Activated T-cell treated with anti-CD3 and anti-CD28 coated beads, Interleukin-2, amount 50 U/mL, for 48 hours (primary cell): ENCODE measurements at regions not wholly inside any gene's neighbourhood (a gene's known extent, or its start where the extent isn't known, plus 50 kb on each side); places are given as distances from the start of the nearest gene placed in this dataset.

Source experiments
- DNase-seq, 2 experiments: peaks; one replicate each; pipeline ENCODE4 v3.0.0-alpha.2; 2020

DNA sequence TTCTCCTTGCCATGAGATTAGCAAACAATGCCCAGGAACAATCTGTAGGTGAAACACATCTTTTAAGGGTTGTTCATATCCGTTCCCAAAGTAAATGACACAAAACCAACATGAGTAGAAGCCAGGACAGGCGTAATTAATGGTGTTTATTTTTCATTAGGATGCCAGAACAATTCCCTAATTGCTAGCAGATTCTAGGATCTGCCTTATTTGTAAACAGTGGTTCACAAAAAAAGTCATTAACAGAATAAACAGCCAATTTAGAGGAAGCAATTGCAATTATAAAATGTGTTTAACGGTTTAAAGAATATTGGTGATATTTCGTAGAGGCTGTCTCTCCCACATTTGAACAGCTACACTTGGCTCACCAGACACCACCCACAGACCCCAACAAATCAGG lies 250.6 kb upstream of the GPR26 start:
- no peak for DNase-seq

- DNase-seq = no peak
These were observed 248.7 kb upstream of the GPR26 start for GRCh38 chr10:123417414-123417813.

DNA sequence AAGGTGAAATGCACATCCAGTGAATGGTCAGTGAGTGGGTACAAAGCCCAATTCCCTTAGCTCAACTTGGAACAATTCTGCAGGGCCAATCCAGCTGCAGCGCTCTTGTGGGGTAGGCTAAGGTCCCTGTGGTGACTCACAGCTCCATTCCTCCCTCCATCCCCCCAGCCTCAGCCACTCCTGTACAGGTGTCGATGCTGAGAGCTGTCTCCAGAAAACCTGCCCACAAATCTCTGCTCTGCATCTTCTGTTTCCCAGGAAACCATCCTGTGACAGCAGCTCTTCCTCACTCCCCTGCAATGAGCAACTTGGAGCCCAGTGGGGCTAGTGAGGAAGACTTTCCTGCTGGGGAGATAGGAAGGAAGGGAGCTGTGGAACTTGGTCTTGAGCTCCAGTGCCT lies 244.7 kb upstream of the GPR26 start:
- no peak for DNase-seq

DNA sequence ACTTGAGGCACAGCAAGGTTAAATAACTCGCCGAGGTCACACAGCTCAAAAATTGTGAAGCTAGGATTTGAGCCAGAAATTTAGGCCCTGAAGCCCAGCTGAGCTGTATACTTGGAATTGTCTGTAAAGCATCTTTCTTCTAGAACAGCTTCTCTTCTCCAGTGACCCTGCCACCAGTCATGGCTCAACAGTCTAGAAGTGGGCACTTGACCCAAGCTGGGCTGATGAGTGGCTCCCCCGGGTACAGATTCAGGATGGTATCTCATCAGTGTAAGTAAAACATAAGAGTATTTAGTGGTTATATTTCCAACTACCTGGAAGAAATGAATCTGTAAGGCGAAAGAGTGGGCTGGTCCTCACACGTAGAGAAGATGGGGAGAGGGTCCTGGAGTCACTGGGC lies 243.9 kb upstream of the GPR26 start:
- no peak for DNase-seq

- no peak for DNase-seq
These were observed 241.6 kb upstream of the GPR26 start for GRCh38 chr10:123424537-123424936.

GRCh38 chr10:123425680-123426079 lies 240.5 kb upstream of the GPR26 start:
- no peak for DNase-seq

DNA sequence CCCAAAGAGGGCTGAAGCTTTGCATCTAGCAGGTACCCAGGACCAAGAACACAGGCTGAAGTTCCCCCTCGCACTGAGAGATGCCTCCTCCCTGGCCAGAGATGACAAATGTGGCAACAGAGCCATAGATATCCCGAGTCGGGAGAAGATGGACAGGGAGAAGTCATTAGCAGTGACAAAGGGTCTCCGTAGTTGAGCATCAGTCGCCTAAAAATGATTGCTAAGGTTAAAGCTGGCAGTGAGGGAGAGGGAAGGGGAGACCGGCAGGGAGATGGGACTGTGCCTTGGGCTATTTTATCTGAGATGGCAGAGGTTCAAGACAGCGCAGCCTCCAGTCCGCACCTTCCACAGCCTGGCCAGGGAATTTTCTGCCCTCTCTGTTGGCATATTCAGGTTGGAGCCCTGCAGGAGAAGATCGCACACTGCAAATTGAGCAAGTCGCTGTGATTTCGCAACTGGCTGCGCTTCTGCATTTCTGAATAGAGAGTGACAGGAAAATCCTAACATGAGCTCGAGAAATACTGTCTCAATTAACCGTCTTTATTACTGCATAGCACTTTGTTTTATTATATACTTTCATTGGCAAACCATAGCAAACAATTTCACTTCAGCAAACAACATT lies 238.9 kb upstream of the GPR26 start:
- DNase-seq = no peak

DNA sequence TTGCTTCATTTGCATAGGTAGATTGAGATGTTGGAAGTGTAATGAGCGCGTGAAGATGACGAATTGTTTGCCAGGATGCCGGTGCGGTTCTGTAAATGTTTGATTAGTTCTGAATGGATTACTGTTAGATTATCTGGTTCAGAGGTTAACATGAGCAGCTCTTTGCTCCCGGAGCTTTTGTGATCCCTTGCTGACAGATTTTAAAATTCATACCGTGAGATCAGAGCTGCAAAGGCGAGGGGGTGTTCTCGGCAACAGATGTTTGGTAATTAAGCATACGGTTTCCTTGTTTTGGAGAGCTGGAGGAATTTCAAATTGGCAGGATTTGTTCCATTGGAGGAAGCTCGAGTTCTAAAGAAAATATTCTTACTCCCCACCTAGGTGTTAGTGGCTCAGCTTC lies 237.8 kb upstream of the GPR26 start:
- DNase-seq = no peak

DNA sequence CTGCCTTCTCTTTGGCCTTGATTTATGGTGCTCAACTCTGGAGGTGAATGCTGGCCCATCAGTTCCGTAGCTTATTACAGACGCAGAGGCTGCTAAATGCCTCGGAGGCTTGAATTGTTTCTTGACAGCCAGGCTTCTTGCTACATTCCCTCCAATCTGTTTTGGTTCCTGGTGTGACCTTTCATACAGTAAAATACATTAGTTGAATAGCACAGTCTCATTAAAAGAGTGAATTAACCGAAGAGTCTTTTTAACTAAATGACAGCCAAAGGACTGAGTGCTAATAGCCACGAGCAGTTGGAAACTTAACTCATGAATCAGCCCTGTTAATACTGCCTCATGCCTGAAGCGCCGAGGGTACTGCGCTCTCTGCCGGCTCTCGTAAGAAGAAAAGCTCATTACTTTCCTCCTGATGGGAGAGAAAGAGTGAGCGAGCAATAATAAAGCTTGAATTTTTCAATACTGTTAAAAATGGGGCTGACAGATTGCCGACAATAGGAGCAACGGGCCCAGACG lies 236.4 kb upstream of the GPR26 start:
- no peak for DNase-seq

GRCh38 chr10:123433539-123433938 lies 232.6 kb upstream of the GPR26 start:
- DNase-seq = no peak

DNA sequence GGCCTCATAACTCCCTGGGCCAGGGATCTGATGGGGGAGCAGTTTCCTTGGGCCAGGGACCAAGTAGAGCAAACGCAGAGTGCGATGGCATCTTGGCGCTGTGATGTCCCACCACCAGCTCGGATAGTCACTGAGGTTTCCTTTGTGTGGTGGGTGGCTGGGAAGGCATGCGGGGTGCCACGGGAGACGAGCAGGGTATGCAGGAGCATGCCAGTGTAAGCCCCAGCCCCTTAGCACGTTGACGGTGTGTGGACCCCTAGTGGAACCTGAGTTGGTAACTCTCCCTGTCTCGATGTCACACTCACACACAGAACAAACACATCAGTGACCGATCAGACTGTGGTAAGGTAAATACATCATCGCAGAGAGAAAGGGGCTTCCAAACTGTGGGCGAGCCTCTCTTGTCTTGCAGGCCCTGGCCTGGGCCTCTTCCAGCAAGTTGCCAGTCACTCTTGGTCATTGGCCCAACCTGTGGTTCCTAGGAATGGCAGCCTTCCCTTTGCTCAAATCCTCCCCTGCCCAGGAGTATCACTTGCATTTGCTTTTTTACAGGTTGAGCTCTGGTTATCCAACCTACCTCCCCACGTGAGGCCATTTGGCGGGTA lies 231.6 kb upstream of the GPR26 start:
- no peak for DNase-seq

DNA sequence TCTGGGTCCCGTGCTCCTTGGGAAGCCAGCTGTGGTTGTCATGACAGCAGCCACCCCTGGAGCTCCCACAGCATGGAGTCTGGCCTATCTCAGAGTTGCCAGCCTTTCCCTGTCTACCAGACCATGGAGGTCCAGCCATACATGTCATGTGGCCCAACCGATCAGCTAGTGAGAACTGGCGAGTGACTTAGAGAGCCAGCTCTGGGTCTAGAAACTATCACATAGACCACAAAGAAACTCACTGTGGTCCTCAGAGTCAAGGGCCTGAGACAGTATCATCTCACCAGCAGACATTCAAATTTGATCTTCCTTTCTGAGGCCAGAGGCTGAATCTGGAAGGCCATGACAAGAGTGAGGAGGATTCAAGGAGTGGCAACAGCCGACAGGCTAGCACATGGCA lies 223.3 kb upstream of the GPR26 start:
- DNase-seq = no peak

GRCh38 chr10:123443924-123444323 lies 222.2 kb upstream of the GPR26 start:
- no peak for DNase-seq

GRCh38 chr10:123445261-123445775 lies 220.8 kb upstream of the GPR26 start:
- DNase-seq = no peak

DNA sequence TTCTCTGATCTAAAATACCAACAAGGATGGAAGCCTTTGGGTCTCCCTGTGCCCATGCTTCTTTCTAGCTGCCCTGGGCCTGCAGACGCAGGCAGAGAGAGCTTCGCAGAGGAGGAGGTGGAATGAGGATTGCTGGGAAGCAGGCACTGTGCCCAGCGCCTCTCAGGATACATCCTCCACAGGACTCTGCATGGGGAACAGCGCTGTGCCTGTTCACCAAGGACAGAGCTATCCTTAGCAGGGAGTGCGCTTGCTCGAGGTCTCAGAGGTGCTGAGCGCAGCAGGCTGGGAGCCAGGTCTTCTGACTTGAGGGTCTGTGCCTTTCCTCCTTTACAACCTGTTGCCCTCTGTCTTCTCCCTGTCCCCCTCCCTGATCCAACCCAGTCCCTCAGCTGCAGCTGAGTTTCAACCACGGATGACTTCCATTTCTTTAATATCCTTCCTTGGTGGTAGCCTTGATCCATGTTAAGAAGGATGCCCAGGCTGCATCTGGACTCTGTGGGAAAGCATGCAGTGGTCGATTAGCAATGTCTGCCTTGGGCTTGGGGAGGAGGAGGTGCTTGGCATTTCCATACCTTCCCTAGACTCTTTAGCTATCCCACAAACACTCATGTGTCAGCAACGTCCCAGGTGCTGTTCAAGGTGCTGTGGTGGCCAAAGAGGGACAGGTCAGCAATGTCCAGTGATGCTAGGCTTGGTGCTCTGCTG lies 219.6 kb upstream of the GPR26 start:
- no peak for DNase-seq

GRCh38 chr10:123449234-123449962 lies 216.8 kb upstream of the GPR26 start:
- DNase-seq = no peak

DNA sequence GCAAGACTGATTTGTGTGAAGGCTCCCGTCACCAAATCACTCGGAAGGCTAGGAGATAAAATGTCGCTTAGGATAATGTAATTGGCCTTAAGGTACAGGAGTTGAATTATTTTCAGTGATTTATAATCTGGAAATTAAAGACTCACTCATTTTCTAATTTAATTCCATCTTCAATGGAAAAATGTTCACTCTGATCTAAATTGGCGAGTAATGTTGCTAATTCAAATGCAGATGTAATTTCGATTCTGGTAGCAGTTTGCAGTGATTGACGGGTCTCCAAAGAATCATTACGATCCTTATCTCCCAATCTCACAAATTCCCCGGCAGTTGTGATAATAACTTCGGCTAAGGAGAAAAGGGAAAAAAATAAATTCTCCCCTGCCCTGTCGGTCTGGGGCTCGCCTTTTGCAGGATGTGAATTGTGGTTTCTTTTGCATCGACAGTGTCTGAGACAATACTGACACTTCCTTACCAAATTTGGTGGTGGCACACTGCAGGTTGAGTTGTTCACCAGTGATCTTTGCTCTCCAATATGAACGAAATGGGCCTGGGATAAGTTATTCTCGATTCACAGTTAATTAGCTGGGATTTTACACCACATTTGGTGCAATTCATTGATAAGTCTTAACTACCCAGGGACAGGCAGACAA lies 215.1 kb upstream of the GPR26 start:
- DNase-seq = no peak

- no peak for DNase-seq
These were observed 214.4 kb upstream of the GPR26 start for GRCh38 chr10:123451618-123452245.

DNA sequence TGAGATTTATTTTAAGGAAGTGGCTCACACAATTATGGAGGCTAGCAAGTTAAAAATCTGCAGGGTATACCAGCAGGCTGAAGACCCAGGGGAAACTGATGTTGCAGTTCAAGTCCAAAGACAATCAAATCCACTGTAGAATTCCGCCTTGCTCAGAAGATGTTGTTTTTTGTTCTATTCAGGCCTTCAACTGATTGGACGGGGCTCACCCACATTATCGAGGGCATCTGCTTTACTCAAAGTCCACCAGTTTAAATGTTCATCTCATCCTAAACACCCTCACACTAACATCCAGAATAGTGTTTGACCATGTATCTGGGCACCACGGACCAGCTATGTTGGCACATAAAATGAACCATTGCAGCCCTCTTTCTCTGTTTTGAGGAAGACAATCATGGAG lies 211.2 kb upstream of the GPR26 start:
- DNase-seq = no peak

DNA sequence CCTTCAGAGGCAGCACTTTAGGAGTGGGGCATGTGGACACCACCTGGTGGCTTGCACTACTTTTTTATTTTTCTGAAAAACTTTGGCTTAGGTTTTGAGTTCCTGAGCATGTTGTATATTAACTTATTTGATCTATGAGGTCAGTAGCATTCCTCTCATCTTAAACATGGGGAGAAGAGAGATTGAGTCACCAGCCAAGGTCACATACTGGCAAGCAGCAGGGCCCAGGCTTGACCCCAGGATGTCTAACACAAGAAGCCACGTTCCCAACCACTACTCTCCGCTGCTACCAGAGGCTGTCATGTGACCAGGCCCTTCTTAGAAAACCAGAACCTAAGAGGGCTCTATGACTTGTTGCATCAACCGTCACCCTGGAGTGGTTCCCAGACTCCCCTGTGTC lies 210.3 kb upstream of the GPR26 start:
- DNase-seq = no peak

- DNase-seq = no peak
These were observed 207.2 kb upstream of the GPR26 start for GRCh38 chr10:123458933-123459332.

GRCh38 chr10:123459371-123460091 lies 206.6 kb upstream of the GPR26 start:
- no peak for DNase-seq
